Breast epithelium (tissue), 4 donors: ENCODE measurements at regions not wholly inside any gene's neighbourhood (a gene's known extent, or its start where the extent isn't known, plus 50 kb on each side); places are given as distances from the start of the nearest gene placed in this dataset.

Experiments used
- DNase-seq, 2 donors: peaks; one replicate each; pipeline ENCODE4 v3.0.0-alpha.2; 2019; ENCODE audit warnings: low spot score in 2 of 2
- H3K27ac ChIP-seq, 2 donors: fragments of 200-600 bp; sonication (generic) in 1 of 2; one replicate each; pipeline ENCODE4 v1.5.1; 2016 to 2019; ENCODE audit warnings: mild to moderate bottlenecking in 1 of 2
- H3K27me3 ChIP-seq, 2 donors: fragments of 200-600 bp; sonication (generic) in 1 of 2; one replicate each; pipeline versions ENCODE4 v1.5.1 to v1.6.0; 2017 to 2019; ENCODE audit warnings: control low read depth in 1 of 2, mild to moderate bottlenecking in 1 of 2
- H3K36me3 ChIP-seq: fragments of 200-600 bp; one replicate; pipeline ENCODE4 v1.5.1; 2019
- H3K4me1 ChIP-seq, 2 donors: fragments of 200-600 bp; sonication (generic); one replicate each; pipeline ENCODE4 v1.5.1; 2016 to 2019; ENCODE audit warnings: control low read depth in 1 of 2
- H3K4me3 ChIP-seq, 3 donors: fragments of 200-600 bp; sonication (generic); 1 replicate in 2 of 3; 2 replicates in 1 of 3; pipeline ENCODE4 v1.5.1; 2016 to 2019; ENCODE audit warnings: mild to moderate bottlenecking in 3 of 3, moderate library complexity in 2 of 3
- H3K9me3 ChIP-seq, 2 donors: fragments of 200-600 bp; sonication (generic) in 1 of 2; one replicate each; pipeline ENCODE4 v1.5.1; 2016 to 2019; ENCODE audit warnings: control low read depth in 1 of 2
- CTCF ChIP-seq, 3 donors: fragments of 450-650 bp; IDR thresholded peaks; one replicate each; pipeline ENCODE4 v1.5.1; 2016 to 2017; ENCODE audit warnings: antibody characterized with exemption in 3 of 3, mild to moderate bottlenecking in 3 of 3, moderate library complexity in 3 of 3
- POLR2A ChIP-seq: fragments of 450-650 bp; IDR thresholded peaks from one replicate; pipeline ENCODE4 v1.6.1; 2016; ENCODE audit warnings: antibody characterized with exemption, mild to moderate bottlenecking, moderate library complexity
- POLR2AphosphoS5 ChIP-seq, 3 donors: sonication (generic); formaldehyde crosslinking; IDR thresholded peaks; one replicate each; pipeline ENCODE4 v1.6.1; 2017; ENCODE audit warnings: antibody characterized with exemption in 3 of 3
- intact Hi-C: fragments of 100-400 bp; cut with DNase I; formaldehyde crosslinking; loops from one replicate; pipeline ENCODE4 v1.15.1; 2023; ENCODE audit warnings: low total_unique reads

DNA sequence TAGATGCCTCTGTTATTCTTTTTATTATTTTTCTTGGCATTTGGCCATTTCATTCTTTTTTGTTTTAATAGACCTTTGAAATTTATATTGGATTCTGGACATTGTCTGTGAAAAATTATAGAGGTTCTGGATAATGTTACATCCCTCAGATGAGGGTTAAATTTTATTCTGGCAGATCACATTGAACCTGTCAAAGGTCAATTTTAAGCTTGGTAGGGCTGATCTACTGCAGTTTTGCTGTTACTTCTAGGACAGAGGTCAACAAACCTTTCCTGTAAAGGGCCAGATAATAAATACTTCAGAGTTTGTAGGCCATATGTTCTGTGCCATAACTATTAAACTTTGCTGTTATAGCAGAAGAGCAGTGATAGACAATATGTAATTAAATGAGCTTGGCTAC is 318.9 kb upstream of the DPPA4 start:
- Histone ChIP-seq H3K4me3 (no peak overlapping the region), H3K27me3 (no peaks in the 10 kb centered on the region), H3K27ac (no peak overlapping the region), H3K4me1 (no peaks in the 10 kb centered on the region), H3K9me3 (peaks cover 0 to 27% of the 10 kb centered on the region in 2 donors), H3K36me3 (no peaks in the 10 kb centered on the region)
- intact Hi-C loops, result no loop called here
- DNase-seq, result no peak
- TF ChIP-seq POLR2A (no peak), CTCF (IDR thresholded peaks at IDR 0.05) (no peak), POLR2AphosphoS5 (IDR thresholded peaks at IDR 0.05) (no peak)

DNA sequence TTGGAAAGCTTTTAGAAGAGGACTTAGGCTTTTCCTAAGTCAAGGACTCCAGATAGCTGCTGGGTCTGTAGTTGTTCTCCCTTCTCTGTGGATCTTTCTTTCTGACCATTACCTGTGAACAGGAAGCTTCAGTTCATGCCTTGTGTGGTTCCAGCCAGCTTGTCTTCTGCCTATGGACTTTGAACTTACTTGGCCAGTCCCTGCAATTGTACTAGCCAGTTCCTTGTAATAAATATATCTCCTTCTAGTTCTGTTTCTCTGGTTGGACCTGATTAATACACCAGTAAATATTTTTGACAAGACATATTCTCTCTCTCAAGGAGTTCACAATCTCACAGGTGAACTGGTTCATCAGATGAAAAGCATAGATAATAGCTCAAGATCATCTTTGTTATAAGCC is 341.3 kb upstream of the DPPA4 start:
- TF ChIP-seq CTCF (IDR thresholded peaks at IDR 0.05) (no peak), POLR2AphosphoS5 (IDR thresholded peaks at IDR 0.05) (no peak), POLR2A (no peak)
- intact Hi-C loops, result no loop called here
- no peak for DNase-seq
- no peak overlapping the region for H3K27ac ChIP-seq
- no peaks in the 10 kb centered on the region for H3K27me3 ChIP-seq
- no peak overlapping the region for H3K4me3 ChIP-seq
- no peaks in the 10 kb centered on the region for H3K36me3 ChIP-seq
- H3K9me3 ChIP-seq, result no peaks in the 10 kb centered on the region
- no peaks in the 10 kb centered on the region for H3K4me1 ChIP-seq

DNA sequence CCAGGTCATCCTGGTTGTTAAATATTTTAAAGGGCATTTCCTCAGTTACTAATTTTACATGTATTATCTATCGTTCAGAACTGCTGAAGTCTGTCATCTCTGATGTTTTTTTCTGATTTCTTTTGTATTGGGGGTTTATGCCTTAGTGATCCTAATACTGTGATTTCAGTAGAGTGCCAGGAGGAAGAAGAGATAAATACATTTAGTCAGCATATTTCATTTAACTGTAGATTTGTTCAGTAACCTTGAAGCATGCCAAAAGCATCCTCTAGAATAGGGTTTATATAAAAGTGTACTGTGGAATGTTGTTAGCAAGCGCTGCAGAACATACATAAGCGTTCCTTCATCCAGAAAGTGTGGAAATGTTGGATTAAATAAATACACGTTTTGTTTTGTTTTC is 342.3 kb upstream of the DPPA4 start:
- Histone ChIP-seq H3K27ac (no peak overlapping the region), H3K4me3 (no peak overlapping the region), H3K27me3 (no peaks in the 10 kb centered on the region), H3K9me3 (no peaks in the 10 kb centered on the region), H3K4me1 (no peaks in the 10 kb centered on the region), H3K36me3 (no peaks in the 10 kb centered on the region)
- intact Hi-C loops, result no loop called here
- no peak for TF ChIP-seq POLR2AphosphoS5 (IDR thresholded peaks at IDR 0.05)
- DNase-seq, result no peak

- Histone ChIP-seq H3K4me1 (no peaks in the 10 kb centered on the region), H3K27ac (no peak overlapping the region), H3K9me3 (no peaks in the 10 kb centered on the region), H3K4me3 (no peak overlapping the region), H3K36me3 (no peaks in the 10 kb centered on the region), H3K27me3 (no peaks in the 10 kb centered on the region)
- no peak for TF ChIP-seq POLR2A
- TF ChIP-seq CTCF (IDR thresholded peaks at IDR 0.05), result no peak
- TF ChIP-seq POLR2AphosphoS5 (IDR thresholded peaks at IDR 0.05), result no peak
- DNase-seq, result no peak
- intact Hi-C loops, result no loop called here
Measured at GRCh38 chr3:109683746-109684145, 346.4 kb upstream of the DPPA4 start.

- H3K27me3 ChIP-seq, result no peaks in the 10 kb centered on the region
- H3K36me3 ChIP-seq, result no peaks in the 10 kb centered on the region
- DNase-seq, result peak in 1 of 2 donors; percentile 46
- H3K27ac ChIP-seq, result no peak overlapping the region
- peaks cover 0 to 8% of the 10 kb centered on the region in 2 donors for H3K9me3 ChIP-seq
- TF ChIP-seq CTCF (IDR thresholded peaks at IDR 0.05) (no peak), POLR2AphosphoS5 (IDR thresholded peaks at IDR 0.05) (no peak), POLR2A (no peak)
- intact Hi-C loops, result no loop called here
- no peaks in the 10 kb centered on the region for H3K4me1 ChIP-seq
- H3K4me3 ChIP-seq, result no peak overlapping the region
Measured at GRCh38 chr3:109685084-109686079, 348.0 kb upstream of the DPPA4 start.
